GM11168 (cell line): ENCODE measurements at regions not wholly inside any gene's neighbourhood (a gene's known extent, or its start where the extent isn't known, plus 50 kb on each side); places are given as distances from the start of the nearest gene placed in this dataset.
"Not testable (repeated sequence)": the region's sequence is repeated elsewhere in the genome, so short reads cannot be mapped to it uniquely, and the experiment has no call there.

ENCODE experiments used
- in situ Hi-C: fragments of 300-500 bp; cut with MboI; formaldehyde crosslinking; loops from one replicate; pipeline ENCODE4 v1.12.0; 2022; ENCODE audit warnings: low sequenced_read_pairs; ENCODE audit not compliant: unreplicated experiment

DNA sequence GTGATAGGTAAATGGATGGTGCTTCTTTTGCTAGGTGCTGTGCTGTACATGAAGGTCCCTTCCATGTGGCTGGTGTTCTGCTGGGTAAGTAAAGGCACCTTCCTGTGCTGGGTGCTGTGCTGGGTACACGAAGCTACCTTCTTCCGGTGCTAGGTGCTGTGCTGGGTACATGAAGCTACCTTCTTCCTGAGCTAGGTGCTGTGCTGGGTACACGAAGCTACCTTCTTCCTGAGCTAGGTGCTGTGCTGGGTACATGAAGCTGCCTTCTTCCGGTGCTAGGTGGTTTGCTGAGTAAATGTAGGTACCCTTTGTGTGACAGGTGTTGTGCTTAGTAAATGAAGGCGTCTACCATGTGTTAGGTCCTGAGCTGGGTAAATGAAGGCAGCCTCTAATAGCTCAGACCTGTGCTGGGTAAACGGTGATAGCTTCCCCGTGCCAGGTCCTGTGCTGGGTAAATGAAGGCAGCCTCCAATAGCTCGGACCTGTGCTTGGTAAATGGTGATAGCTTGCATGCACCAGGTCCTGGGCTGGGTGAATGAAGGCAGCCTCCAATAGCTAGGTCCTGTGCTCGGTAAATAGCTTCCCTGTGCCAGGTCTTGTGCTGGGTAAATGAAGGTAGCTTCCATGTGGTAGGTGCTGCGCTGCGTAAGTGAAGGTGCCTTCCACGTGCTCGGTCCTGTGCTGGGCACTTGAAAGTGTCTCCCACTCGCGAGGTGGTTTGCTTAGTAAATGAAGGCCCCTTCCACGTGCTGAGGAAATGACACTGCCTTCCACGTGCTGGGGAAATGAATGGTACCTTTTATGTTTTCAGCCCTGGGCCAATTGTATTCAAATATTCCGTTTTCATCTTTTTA is 115.5 kb downstream of the ERMARD start:
- in situ Hi-C loops, result no loop called here

- in situ Hi-C loops, result no loop called here
Observed at GRCh38 chr6:169866140-169866534, 114.7 kb downstream of the ERMARD start.

DNA sequence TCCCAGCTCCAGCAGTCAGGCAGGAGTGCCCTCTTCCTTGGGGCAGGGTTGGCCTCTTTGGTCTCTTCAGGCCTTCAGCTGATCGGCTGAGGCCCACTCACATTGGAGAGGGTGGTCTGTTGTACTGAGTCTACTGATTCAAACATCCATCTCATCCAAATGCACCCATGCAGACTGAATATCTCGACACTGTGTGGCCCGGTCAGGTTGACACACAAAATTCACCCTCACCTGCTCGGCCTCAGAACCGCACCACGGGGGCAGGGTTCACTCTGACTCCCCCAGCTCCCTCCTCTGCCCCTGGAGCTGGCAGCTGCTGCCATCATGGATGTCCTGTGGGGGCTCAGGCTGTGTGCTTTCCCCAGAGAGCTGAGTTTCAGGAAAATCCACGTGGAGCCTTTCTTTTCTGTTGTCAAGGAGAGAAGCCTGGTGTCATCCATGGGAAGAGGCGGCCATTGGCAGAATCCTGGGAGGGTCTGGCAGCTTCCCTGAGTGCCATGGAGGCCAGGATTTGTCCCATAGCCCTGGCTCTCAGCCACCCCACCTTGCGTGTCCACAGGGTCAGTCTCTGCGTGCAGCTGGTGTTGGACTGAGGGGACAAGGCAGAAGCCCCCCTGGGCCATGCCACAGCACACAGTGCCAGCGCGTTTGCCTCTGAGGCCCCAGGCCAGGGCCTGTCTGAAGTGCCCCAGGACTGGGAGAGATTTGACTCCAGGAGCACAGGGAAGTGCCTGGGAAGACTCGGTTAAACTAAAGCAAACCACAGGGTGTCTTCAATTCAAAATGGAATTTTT is 114.1 kb downstream of the ERMARD start:
- in situ Hi-C loops, result no loop called here

DNA sequence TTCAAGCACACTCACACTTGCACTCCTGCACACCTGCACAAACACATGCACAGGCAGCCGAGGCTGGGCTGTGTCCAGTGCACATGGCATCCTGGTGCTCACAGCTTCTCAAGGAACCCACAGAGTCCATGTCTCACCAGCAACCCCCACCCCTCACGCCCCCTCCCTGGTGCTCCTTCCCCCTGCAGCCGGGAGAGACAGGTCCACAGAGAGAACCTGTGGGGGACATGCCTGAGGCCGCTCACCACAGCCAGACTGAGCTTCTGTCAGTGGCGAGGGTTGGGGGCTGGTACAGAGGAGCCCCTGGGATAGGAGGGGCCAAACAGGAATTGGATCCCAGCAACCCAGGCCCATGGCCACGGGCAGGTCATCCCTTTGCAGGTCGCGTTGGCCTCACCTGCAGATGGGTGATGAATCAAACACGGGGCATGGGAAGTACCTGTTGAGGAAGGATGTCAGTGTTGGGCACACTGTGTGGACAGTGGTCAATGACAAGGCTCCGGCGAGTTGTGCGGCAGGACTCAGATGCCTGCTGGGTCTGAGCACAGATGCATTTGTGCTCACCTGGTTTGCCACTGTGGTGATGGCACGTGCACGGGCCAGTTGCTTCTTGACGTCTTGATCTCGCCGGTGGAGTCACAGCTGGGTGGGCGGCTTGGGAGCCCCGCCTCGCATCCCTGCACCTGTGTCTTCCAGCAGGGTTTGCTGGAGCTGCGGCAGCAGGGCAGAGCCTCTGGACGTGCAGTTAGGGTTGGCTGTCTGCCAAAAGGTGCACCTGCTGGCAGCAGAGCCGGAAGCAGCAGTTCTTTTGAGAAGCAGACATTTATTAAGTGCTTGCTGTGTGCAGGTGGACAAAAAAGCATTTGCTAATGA is 113.0 kb downstream of the ERMARD start:
- in situ Hi-C loops, result no loop called here

DNA sequence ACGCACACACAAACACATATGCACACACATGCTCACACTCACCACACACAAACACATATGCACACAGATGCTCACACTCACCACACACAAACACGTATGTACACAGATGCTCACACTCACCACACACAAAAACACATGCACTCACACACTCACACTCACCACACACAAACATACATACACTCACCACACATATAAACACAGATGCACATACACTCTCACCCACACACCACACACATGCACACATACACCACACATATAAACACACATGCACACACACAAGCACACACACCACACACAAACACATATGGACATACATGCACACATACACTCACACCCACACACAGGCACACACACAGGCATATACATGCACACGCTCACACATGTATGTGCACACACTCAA is 112.3 kb downstream of the ERMARD start:
- in situ Hi-C loops, result no loop called here

DNA sequence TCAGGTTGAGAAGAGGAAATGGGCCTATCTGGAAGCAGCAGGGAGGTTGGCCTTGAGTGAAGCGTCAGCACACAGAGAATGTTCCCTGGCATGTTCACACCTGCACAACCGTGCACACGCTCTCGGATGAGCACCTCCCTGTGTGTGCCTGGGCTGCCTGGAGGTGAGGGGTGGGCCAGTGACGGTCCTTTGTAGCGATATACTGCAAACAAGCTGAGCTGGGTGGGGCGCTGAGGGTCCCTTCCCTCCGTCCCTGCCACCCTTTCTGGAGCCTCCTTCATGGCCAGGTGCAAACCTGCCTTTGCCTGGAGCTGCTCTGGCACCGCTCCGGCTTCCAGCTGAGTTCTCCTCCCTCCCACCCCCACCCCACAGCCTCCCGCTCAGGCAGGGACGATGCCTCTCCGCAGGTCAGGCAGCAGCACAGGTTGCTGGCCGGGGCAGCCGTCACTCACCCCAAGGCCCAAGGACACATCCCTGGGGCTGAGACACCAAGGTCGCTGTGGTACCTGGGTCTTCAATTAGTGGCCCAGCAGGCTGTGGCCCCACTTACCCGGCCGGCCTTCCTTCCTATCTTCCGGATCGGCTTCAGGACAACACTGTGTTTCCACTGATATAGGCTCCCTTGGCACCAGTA is 111.6 kb downstream of the ERMARD start:
- in situ Hi-C loops, result no loop called here

- in situ Hi-C loops, result no loop called here
Observed at GRCh38 chr6:169862043-169862891, 110.8 kb downstream of the ERMARD start.

- in situ Hi-C loops, result no loop called here
Observed at GRCh38 chr6:169861431-169862042, 110.1 kb downstream of the ERMARD start.

DNA sequence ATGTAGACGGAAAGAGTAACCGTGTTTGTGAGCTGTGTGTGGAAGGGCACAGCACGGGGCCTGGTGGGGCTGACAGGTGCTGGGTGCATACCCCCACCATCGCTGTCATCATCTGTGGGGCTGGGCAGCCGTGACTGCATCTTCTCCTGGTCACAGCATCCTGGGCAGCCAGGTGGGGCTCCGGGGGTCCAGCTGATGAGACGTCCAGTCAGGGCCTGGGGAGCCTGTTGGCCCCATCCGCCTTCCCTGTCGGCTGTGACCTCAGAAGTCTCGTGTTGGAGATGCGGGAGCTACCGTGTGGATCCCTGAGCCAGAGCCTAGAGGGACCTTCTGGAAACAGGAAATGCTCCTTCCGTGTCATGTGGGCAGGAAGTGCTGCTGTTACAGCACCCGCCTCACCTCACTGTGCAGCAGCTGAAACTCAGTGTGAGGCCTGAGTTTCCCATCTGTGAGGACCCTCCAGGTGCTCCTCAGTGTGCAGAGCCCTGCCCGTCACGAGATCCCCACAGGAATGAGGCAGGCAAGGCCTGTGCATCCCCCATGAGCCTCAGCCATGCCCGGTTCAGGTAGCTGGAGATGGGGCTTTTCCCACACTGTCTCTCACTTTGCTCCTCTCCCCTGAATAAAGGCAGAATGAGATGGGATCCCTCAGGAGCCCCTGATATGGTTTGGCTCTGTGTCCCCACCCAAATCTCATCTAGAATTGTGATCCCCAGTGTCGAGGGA is 108.7 kb downstream of the ERMARD start:
- in situ Hi-C loops, result no loop called here

DNA sequence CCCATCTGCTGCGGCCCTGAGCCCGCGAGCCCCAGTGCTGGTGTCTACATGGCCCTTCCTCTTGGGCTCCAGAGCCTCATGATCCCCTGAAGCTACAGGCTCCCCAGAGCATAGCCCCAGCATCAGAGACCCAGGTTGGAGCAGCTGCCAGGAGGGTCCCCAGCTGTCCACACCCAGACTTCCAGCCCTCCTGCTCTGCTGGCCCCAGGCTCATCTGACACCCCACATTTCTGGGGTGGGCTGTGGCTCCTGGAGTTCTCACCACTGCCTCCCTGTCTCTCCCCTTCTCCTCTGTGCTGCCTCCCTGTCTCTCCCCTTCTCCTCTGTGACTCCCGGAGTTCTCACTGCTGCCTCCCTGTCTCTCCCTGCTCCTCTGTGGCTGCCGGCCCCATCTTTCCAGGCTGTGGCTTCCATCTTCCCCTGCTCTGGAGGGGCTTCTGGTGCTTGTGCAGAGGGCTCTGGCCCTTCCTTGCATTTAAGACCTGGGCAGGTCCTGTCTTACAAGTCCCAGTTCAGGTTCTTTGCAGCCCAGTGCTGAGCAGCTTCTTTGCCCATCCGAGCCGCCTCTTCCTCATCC is 108.1 kb downstream of the ERMARD start:
- in situ Hi-C loops, result no loop called here

DNA sequence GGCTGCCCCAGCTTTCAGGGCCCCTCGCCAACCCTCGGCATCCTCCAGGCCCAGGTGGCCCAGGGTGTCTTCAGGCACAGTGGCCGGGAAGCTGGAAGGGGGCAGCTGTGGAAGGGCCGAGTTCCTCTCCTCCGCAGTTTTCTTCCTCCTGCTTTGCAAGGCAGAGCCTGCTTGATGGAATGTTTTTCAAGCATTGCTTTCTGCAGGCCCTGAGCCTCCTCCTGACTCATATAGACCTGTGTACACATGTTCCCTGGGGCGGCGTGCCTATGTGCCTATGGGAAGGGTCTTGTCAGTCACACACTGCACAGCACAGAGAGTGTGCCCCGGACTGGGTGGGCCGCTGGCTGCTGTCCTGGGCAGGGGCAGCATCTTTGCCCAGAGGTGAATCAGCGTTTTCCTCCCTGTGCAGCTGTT is 107.5 kb downstream of the ERMARD start:
- in situ Hi-C loops, result no loop called here

DNA sequence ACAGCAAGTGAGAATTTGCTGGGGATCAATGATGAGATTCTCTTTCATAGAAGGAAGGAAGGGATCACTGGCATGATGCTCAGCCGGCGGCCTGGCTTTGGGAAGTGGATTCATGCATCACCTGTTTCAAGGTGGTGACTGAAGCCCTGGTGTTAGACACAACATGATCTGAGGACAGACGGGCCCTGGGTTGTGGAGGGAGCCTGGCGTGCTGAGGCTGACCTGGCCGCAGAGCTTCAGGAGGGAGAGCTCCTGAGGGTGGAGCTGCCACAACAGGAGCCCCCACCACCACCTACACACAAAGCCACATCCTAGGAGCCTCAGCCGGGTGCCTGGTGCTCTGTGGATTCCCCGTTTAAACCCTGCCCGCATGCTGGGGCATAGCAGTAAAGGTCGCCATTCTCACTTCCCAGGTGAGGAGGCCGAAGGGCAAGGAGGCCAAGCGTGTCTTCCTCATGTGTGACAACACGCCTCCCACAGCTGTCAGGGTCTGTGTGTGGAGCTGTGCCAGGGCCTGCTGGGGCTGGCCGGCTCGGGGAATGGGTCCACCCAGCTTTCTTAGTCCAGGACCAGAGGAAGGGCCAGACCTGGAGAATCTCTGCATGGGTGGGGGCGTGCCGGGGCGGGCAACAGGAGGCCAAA is 107.0 kb downstream of the ERMARD start:
- in situ Hi-C loops, result no loop called here

DNA sequence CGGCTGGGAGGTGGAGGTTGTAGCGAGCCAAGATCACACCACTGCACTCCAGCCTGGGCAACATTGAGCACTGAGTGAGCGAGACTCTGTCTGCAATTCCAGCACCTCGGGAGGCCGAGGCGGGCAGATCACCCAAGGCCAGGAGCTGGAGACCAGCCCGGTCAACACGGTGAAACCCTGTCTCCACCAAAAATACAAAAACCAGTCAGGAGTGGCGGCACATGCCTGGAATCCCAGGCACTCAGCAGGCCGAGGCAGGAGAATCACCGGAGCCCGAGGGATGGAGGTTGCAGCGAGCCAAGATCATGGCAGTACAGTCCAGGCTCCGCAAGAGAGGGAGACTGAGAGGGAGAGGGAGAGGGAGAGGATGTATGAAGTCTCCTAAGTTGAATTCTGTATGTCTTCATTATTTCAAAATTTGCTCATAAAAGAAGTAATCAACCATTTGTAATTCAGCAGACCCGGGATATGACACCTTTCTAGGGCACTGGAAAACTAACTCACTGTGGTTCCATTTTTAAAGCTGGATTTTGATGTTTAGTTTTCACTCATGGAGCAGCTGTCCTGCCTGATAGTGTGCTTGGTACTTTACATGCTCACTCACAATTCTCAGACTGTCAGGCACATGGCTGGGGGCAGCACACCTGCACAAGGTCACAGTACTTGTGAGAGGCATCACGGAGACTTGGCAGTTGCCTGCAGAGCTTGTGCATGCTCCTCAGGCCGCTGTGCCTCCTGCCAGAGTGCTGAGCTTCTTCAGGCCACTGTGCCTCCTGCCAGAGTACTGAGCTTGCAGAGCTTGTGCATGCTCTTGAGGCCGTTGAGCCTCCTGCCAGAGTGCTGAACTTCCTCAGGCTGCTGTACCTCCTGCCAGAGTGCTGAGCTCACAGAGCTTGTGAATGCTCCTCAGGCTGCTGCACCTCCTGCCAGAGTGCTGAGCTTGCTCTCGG is 106.2 kb downstream of the ERMARD start:
- in situ Hi-C loops, result no loop called here

- in situ Hi-C loops, result not testable (repeated sequence)
Observed at GRCh38 chr6:169856442-169857342, 105.3 kb downstream of the ERMARD start.

GRCh38 chr6:169854813-169855212 is 103.4 kb downstream of the ERMARD start:
- in situ Hi-C loops, result no loop called here
